GM19455 (cell line): ENCODE measurements at regions not wholly inside any gene's neighbourhood (a gene's known extent, or its start where the extent isn't known, plus 50 kb on each side); places are given as distances from the start of the nearest gene placed in this dataset.
"Not testable (repeated sequence)": the region's sequence is repeated elsewhere in the genome, so short reads cannot be mapped to it uniquely, and the experiment has no call there.

Experiments
- ATAC-seq: cut with Tn5 transposase; IDR thresholded peaks from one replicate; pipeline ENCODE4 v1.9.1; 2021; ENCODE audit not compliant: unreplicated experiment

GRCh38 chr12:60451457-60451856 lies 855.6 kb downstream of the SLC16A7 start:
- ATAC-seq = no peak

GRCh38 chr12:60465060-60465459 lies 869.2 kb downstream of the SLC16A7 start:
- ATAC-seq = no peak

DNA sequence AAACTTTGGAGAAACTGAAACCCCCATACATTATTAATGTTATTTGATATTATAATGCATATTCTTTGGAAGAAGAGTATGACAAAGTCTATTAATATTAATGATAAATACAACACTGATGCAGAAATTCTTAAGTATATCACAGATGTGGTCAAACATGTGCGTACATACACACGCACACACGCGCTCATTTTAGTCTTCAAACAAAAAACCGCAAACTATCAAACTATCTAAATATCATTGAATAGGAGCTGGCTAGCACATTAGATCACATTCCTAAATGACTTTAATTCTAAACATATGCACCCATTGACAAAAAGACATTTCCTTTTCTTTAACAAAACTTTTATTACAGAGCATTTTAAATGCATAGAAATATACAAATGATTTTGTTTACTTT lies 872.7 kb downstream of the SLC16A7 start:
- ATAC-seq = no peak

DNA sequence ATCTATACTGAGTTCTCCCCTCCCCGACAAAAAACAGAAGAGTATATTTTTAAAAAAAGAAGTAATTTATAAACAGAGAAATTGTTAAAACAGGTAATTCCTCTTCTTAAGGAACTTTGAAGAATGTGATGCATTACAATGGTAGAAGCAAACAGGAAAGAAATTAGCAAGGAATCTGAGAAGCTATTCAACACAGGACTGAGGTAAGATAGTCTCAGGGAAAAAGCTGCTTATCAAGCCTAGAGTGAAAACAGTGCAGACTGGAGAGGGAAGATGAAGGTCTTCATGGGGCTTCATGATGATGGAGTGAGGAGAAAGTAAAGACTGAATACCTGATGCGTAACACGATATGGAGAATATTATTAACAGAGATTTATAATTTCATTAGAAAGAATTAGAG lies 880.0 kb downstream of the SLC16A7 start:
- no peak for ATAC-seq

DNA sequence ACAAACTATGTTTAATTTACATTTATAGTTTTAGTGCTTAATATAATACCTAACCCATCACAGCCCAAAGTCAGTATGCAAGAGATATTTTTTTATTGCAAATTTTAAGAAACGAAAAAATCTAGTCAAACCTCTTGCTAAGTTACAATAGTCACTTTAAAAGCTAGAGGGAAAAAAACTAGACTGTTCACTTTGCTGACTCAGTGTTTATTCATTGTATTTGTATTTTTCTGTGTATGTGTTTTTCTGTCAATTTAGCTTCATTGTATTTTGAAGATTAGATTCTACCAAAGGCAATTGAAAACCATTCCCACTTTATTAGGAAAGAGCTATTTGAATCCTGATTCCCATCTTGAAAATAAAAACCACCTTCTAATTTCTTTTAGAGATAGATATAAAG lies 891.5 kb downstream of the SLC16A7 start:
- ATAC-seq = no peak

DNA sequence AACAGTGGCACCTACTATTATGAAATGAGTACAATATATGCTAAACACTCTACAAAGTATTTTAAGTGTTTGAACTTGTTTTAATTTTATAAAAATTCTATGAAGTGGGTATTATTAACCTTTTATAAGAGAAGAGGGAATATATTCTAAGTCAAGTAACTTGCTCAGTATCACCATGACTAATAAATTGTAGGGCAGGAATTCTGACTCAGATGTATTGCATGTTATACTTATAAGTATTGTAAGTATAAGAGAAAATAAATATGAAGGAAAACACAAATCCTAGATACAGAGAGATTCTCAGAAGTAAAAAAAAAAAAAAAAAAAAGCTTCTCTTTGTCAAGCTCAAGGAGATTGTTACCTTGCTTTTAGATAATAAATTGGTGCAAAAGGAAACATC lies 893.2 kb downstream of the SLC16A7 start:
- no peak for ATAC-seq

DNA sequence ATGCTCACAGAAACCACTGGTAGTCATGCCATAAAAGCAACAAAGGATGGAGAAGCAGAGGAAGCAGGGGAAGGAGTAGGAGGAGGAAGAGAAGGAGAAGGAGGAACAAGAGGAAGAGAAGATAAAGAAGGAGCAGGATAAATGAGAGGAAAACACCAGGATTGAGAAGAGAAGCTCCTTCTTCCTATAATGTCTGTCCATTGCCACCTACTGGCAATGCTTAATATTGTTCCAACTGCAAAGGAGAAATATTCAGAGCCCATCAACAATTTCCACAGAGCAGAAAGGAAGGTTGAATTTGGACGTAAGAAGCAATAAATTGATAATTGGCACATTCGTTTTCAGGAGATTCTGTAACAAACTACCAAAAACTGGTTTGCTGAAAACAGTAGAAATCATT lies 898.4 kb downstream of the SLC16A7 start:
- no peak for ATAC-seq

DNA sequence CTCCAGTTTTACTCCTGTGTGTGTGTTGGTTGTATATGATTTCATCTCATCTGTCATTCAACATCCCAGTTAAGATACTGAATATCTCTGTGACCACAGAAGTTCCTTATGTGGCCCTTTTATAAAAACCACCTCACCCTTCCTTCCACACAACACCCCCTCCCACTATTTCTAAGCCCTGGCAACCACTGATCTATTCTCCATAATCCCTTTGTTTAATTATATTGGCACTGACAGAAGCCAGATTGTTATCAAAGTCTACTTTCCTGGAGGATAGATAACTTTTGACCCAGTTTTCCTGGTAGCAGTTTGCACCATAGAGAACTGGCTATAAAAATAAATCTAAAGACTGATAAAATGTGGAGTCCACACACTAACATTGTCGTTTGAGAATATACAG lies 902.8 kb downstream of the SLC16A7 start:
- no peak for ATAC-seq

DNA sequence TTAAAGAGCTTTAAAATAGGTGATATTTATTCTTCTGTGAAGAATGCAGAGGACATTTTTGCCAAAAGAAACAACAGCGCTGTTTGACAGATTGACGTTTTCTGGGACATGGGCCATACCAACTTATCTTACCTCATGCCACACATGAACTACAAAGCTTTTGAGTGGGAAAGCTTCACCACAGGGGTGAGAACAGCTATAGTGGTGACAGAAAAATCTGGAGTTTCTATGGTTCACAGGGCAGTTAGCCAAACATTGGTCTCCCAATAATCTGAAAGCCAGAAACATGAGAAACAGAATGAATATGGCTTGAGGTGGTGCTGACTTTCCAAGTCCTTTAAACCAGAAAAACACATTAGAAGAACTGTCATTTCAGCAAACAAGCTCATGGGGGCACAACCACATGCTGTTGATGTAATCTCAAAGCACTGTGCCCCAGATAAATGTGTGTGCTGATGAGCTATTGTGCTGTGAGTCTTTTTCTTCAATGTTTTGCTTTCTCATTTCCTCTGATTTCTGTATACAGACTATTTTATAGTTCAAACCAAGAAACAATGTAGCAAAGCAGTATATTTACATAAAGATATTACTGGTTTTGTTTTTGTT lies 905.4 kb downstream of the SLC16A7 start:
- no peak for ATAC-seq

DNA sequence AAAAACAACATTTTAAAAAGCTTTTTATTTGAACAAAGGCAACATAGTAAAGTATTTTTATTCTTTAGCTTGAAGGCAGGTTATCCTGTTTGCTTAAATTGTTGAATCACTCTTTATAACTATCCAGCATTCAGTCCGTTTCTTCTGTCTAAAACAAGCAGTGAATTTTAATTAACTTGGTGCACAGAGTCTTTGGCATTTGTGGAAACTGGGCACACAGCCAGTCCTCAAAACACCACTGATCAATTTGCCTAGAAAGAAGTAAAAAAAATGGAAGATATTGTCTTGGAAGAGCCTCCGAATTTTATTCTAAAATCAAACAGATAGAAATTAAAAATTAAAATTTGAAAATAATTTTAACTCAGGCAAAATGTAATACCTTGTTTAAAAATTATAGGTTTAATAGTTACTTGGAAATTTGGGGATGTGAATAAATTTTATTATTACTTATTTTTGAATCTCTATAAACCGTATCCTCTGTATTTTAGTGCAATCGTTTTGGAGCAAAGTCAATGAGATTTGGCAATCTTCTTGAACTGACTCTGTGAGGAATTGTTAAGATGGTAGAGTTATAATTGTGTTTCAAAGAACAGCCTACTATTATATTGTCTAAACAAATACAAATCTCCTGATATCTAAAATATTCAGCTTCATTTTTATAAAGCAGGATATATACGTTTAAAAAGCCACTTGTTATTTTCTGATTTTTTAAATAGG lies 927.0 kb downstream of the SLC16A7 start:
- ATAC-seq = no peak

DNA sequence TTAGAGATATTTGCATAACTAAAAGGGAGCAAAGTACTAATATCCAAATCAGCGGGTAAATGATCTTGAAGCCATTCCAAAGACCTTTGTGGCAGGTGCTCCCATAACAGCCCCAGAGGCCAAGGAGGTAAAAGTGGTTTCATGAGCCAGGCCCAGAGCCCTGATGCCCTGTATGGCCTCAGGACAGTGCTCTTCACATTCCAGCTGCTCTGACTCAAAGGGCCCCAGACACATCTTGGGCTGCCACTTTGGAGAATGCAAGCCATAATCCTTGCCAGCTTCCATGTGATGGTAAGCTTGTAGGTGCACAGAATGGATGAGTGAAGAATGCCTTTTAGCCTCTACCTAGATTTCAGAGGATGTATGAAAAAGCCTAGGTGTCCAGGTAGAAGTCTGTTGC lies 933.4 kb downstream of the SLC16A7 start:
- no peak for ATAC-seq

DNA sequence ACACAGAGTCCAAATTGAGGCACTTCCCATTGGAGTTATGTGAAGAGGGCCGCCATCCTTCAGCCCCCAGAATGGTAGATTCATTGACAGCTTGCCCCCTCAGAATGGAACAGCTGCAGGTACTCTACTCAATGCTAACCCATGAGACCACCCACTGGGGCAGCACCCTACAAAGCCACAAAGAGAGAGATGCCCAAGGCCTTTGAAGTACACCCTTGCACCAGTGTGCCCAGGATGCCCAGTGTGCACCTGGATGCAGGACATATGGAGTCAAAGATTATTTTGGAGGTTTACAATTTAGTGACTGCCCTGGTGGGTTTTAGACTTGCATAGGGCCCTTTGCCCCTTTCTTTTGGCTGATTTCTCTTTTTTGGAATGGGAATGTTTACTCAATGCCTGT lies 933.9 kb downstream of the SLC16A7 start:
- ATAC-seq = no peak

DNA sequence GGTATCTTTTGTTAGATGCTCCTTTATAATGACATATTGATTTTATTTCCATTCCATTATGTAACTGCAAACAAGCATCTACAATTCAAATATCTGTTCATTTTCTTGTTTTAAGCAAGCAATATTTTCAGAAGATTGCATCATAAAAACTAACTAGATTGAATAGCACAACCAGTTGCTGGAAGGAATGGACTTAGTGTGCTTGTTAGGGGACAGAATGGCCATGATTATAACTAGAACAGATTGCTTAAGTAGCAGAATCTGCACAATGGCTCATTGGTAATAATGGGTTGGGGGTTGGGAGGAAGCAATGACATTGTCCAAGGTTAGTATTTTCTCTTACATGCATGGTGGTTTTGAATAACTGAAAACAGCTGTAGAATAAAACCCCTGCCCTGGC lies 939.5 kb downstream of the SLC16A7 start:
- ATAC-seq = no peak

- ATAC-seq = no peak
Measured at GRCh38 chr12:60539592-60539991, 943.8 kb downstream of the SLC16A7 start.

DNA sequence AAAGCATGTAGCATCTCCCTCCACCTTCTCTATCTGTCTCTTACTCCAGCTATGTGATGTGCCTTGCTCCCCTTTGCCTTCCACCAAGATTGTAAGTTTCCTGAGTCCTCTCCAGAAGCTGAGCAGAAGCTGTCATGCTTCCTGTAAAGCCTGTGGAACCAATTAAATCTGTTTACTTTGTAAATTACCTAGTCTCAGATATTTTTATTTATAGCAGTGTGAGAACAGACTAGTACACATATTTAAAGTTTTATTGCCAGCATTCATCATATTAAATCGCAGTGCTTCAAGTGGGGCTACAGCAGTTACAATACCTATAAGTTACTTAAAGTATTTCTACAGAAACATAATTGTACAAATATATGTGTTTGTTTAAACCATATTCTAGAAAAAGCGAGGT lies 973.1 kb downstream of the SLC16A7 start:
- no peak for ATAC-seq

DNA sequence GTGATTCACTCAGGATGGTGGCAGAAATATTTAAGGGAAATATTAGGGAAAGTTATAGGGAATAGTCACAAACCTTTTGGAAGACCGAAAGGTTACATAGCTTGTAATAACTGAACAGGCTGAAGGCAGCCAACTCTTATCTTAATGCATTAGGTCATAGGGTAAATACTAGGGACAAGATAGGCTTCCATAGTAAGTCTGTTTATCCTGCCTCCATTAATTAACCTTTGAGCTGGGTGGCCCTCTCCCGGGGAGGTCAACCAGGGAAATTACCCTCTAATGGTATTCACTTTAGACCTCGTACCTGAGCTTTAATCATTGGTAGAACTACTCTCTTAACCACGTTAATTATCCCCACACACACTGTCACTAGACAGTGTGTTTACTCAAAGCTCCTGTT lies 981.8 kb downstream of the SLC16A7 start:
- no peak for ATAC-seq

DNA sequence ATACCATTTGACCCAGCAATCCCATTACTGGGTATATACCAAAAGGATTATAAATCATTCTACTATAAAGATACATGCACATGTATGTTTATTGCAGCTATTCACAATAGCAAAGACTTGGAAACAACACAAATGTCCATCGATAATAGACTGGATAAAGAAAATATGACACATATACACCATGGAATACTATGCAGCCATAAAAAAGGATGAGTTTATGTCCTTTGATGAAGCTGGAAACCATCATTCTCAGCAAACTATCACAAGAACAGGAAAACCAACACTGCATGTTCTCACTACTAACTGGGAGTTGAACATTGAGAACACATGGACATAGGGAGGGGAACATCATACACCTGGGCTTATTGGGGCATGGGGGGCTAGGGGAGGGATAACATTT lies 991.8 kb downstream of the SLC16A7 start:
- not testable (repeated sequence) for ATAC-seq

GRCh38 chr12:60594035-60594711 lies 998.3 kb downstream of the SLC16A7 start:
- no peak for ATAC-seq

DNA sequence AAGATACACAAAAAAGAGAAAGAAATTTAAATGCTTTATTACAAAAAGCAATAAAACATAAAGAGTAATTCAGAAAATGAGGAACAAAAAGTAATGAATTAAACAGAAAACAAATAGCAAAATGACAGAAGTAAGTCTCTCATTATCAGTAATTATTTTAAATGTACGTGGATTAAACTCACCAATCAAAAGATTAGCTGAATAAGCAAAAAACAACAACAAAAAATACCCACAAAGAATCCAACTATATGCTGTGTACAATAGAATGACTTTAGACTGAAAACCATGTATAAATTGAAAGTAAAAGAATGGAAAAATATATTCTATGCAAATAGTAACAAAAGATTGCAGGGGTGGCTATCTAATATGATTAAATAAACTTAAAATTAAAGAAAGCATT lies 1006.8 kb downstream of the SLC16A7 start:
- no peak for ATAC-seq

DNA sequence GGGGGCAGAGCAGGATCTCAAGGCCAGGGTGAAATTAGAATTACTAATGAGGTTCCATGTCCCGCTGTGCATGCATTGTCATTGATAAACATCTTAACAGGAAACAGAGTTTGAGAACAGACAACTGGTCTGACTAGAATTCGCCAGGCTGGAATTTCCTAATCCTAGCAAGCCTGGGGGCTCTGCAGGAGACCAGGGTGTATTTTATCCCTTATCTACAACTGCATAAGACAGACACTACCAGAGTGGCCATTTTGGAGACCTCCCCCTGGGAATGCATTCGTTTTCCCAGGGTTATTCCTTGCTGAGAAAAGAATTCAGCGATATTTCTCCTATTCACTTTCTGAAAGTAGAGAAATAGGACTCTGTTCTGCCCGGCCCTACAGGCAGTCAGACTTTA lies 1007.6 kb downstream of the SLC16A7 start:
- not testable (repeated sequence) for ATAC-seq

DNA sequence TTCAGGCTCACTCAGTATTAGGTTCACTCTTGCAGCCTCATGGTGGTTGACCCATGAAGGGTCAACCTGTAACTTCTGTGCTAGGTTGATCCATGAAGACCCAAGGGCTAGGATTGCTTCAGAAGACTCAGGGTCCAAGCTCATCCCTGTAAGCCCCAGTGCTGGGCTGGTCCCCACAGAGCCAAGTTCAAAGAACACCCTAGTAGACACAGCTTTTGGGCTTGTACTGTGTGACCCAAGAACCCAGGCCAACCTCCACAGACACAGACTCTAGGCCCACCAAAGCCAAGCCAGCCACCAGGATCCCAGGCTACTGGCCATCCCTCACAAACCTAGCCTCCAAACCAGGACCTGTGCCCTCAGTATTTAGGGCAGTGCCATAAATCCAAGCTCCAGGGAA lies 1020.6 kb downstream of the SLC16A7 start:
- ATAC-seq = no peak

- no peak for ATAC-seq
Measured at GRCh38 chr12:60630796-60631195, 1035.0 kb downstream of the SLC16A7 start.
